Neuronal stem cell (in vitro differentiated cells): ENCODE measurements at regions not wholly inside any gene's neighbourhood (a gene's known extent, or its start where the extent isn't known, plus 50 kb on each side); places are given as distances from the start of the nearest gene placed in this dataset.

Source experiments
- DNase-seq: peaks from one replicate; pipeline ENCODE4 v3.0.0-alpha.2; 2013; ENCODE audit warnings: low spot score
- H2AFZ ChIP-seq: one replicate; pipeline ENCODE4 v1.6.1; 2013; ENCODE audit warnings: mild to moderate bottlenecking, low read length, inconsistent platforms
- H2AK5ac ChIP-seq: 2 replicates; pipeline ENCODE4 v1.6.1; 2013; ENCODE audit warnings: low read depth, mild to moderate bottlenecking, inconsistent platforms, low read length, moderate library complexity, mixed read lengths
- H2BK120ac ChIP-seq: 2 replicates; pipeline ENCODE4 v1.6.1; 2013; ENCODE audit warnings: low read depth, mild to moderate bottlenecking, inconsistent platforms, low read length, moderate library complexity, mixed read lengths
- H2BK12ac ChIP-seq: one replicate; pipeline ENCODE4 v1.6.1; 2013; ENCODE audit warnings: low read length, inconsistent platforms
- H2BK15ac ChIP-seq: 2 replicates; pipeline ENCODE4 v1.6.1; 2013; ENCODE audit warnings: mild to moderate bottlenecking, low read length, inconsistent platforms, mixed read lengths
- H2BK5ac ChIP-seq: one replicate; pipeline ENCODE4 v1.6.1; 2013; ENCODE audit warnings: inconsistent platforms, mild to moderate bottlenecking, low read length, moderate library complexity
- H3K14ac ChIP-seq: one replicate; pipeline ENCODE4 v1.6.1; 2013; ENCODE audit warnings: low read length, inconsistent platforms
- H3K18ac ChIP-seq: 2 replicates; pipeline ENCODE4 v1.6.1; 2013; ENCODE audit warnings: low read length, inconsistent platforms
- H3K23ac ChIP-seq: 2 replicates; pipeline ENCODE4 v1.6.1; 2013; ENCODE audit warnings: low read depth, mild to moderate bottlenecking, mixed read lengths, low read length, inconsistent platforms; ENCODE audit not compliant: poor library complexity
- H3K27ac ChIP-seq: replicated peaks from 3 replicates; pipeline ENCODE4 v1.5.1; 2013; ENCODE audit warnings: low read length, inconsistent platforms
- H3K27me3 ChIP-seq, 3 experiments: 2 replicates each; pipeline ENCODE4 v1.6.1; 2013; ENCODE audit warnings: low read length in 3 of 3, mild to moderate bottlenecking in 2 of 3, inconsistent platforms in 1 of 3, low read depth in 1 of 3, mixed read lengths in 1 of 3, moderate library complexity in 1 of 3; ENCODE audit not compliant: control insufficient read depth in 3 of 3, insufficient read depth in 3 of 3
- H3K36me3 ChIP-seq, 2 donors: replicated peaks in 1 of 2; 2 replicates each; pipeline ENCODE4 v1.6.1; 2013; ENCODE audit warnings: low read length in 2 of 2; ENCODE audit not compliant: control insufficient read depth in 2 of 2, insufficient read depth in 2 of 2
- H3K4ac ChIP-seq: 2 replicates; pipeline ENCODE4 v1.6.1; 2013; ENCODE audit warnings: inconsistent platforms, mild to moderate bottlenecking, low read length, moderate library complexity
- H3K4me1 ChIP-seq, 2 donors: 1 replicate in 1 of 2; 2 replicates in 1 of 2; pipeline ENCODE4 v1.6.1; 2013; ENCODE audit warnings: low read length in 2 of 2, low read depth in 1 of 2; ENCODE audit not compliant: control insufficient read depth in 2 of 2, insufficient read depth in 1 of 2
- H3K4me2 ChIP-seq: one replicate; pipeline ENCODE4 v1.6.1; 2013; ENCODE audit warnings: mild to moderate bottlenecking, low read length, inconsistent platforms; ENCODE audit not compliant: insufficient read depth, poor library complexity, severe bottlenecking
- H3K4me3 ChIP-seq, 2 donors: 2 replicates each; pipeline ENCODE4 v1.5.1; 2013; ENCODE audit warnings: low read length in 2 of 2, mild to moderate bottlenecking in 2 of 2, inconsistent platforms in 1 of 2, moderate library complexity in 1 of 2
- H3K79me1 ChIP-seq: one replicate; pipeline ENCODE4 v1.6.1; 2013; ENCODE audit warnings: low read depth, mild to moderate bottlenecking, inconsistent platforms, low read length, moderate library complexity
- H3K9ac ChIP-seq: one replicate; pipeline ENCODE4 v1.6.1; 2013; ENCODE audit warnings: mild to moderate bottlenecking, low read depth, low read length, inconsistent platforms; ENCODE audit not compliant: poor library complexity
- H3K9me3 ChIP-seq, 2 donors: replicated peaks in 1 of 2; 2 replicates each; pipeline versions ENCODE3 to v1.6.1; 2013; ENCODE audit warnings: low read length in 2 of 2, mild to moderate bottlenecking in 2 of 2, inconsistent platforms in 1 of 2, low read depth in 1 of 2, mixed read lengths in 1 of 2, moderate library complexity in 1 of 2; ENCODE audit not compliant: control insufficient read depth in 2 of 2, insufficient read depth in 1 of 2
- H4K8ac ChIP-seq: one replicate; pipeline ENCODE4 v1.6.1; 2013; ENCODE audit warnings: low read depth, mild to moderate bottlenecking, inconsistent platforms, low read length, moderate library complexity
- H4K91ac ChIP-seq: one replicate; pipeline ENCODE4 v1.6.1; 2013; ENCODE audit warnings: low read length, low read depth, mild to moderate bottlenecking, inconsistent platforms; ENCODE audit not compliant: poor library complexity
- WGBS, 2 donors: extraction: QIAGEN DNeasy Blood & Tissue Kit; methylation state at CpG; one replicate each; pipeline ENCODE4 v1.1.7; 2013; ENCODE audit warnings: missing lambda C conversion rate in 2 of 2, mixed read lengths in 1 of 2; ENCODE audit not compliant: insufficient read length in 2 of 2, insufficient replicate concordance in 1 of 2; ENCODE audit errors: extremely low coverage in 2 of 2; 5-methylcytosine and 5-hydroxymethylcytosine counted together

DNA sequence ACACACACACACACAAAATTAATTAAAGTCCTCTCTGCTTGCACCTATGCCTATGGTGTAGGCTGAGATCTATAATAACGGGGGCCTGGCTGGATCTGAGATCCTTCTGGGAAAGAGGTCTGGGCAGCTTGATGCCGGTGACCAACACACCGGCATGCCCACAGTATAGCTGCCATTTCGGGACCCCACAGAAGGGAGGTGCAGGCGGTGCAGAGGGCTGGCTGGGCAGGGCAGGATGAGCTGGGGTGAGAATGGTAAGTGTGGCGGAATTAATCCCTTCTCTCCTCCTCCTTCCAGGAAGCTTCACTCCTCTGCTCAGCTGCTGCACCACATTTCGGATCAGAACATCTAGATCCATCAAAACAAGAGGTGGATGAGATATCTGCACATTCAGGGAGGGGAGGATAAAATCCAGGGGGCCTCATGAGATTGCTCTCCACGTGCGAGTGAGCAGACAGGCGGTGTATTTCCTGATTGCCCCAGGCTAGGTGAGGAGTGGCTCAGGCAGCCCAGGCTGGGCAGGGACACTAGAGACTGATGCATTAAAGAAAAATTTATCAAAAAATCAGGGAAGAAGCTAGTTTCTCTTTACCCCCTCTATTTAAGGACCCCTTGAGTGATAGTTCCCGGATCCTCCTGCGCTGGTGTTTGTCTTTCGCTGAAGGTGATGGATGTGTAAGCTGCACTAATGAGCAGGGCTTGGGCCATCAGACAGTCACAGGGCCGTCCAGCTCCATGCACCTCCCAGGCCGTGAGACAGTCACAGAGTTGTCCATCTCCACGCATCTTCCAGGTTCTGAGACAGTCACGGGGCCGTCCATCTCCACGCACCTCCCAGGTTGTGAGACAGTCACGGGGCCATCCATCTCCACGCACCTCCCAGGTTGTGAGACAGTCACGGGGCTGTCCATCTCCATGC is 449.9 kb downstream of the PTPRU start:
- no peak overlapping the region for H2AFZ ChIP-seq
- peak overlapping the region; percentile 33 for H3K18ac ChIP-seq
- no peak overlapping the region for H2BK120ac ChIP-seq
- no peak overlapping the region for H3K4me3 ChIP-seq
- no peak overlapping the region for H2BK5ac ChIP-seq
- H3K14ac ChIP-seq, result peak overlapping the region; percentile 25
- H3K4me1 ChIP-seq, result peaks cover 3 to 9% of the 10 kb centered on the region in 2 donors
- H3K79me1 ChIP-seq, result no peaks in the 10 kb centered on the region
- H3K9me3 ChIP-seq, result no peaks in the 10 kb centered on the region
- H3K9ac ChIP-seq, result peak overlapping the region; percentile 22
- H4K8ac ChIP-seq, result no peak overlapping the region
- no peak overlapping the region for H4K91ac ChIP-seq
- H3K27me3 ChIP-seq, result no peaks in the 10 kb centered on the region
- no peak overlapping the region for H2AK5ac ChIP-seq
- H3K36me3 ChIP-seq, result no peaks in the 10 kb centered on the region
- H2BK12ac ChIP-seq, result no peak overlapping the region
- H3K23ac ChIP-seq, result peak overlapping the region; percentile 35
- no peak overlapping the region for H3K27ac ChIP-seq
- no CpG with 5 or more reads among the region's 22 CpGs for WGBS, 2 donors
- H3K4me2 ChIP-seq, result no peak overlapping the region
- no peak overlapping the region for H3K4ac ChIP-seq
- H2BK15ac ChIP-seq, result peak overlapping the region; percentile 22
- DNase-seq, result no peak

DNA sequence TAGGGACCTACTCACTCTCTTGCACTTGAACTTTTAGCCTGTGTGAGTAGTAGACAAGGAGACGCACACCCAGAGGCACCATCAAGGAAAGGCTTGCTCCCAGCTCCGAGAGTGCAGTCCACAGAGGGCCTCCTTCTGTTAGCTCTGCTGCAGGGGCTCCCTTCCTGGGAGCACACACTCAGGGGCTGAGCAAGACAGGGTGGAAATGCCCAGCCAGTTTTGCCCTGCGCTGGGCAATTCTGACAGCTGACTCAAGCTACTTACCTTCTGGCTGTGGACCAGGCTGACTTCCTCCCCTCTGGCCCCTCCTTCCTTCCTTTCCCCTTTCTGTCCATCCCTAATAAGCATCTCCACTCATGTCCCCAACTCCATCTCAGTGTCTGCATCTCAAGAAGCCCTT is 449.1 kb downstream of the PTPRU start:
- no CpG with 5 or more reads among the region's 3 CpGs for WGBS, 2 donors

DNA sequence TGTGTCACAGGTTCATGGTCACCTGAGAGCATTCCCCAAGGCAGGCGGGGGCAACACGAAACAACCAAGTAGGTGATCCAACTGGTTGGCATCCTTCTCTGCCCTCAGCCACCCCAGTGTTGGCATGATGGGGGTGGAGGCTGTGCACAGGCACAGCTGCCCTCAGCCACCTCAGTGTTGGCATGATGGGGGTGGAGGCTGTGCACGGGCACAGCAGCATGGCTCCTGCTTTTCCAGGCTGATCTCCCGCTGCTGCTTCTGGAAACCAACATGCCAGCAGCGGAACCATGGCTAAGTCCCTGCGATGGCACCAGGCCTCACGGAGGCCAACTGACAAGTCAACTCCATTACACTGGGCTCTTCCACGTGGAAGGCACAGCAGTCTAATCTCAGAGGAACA is 447.8 kb downstream of the PTPRU start:
- Histone ChIP-seq H3K9me3 (no peaks in the 10 kb centered on the region), H3K4me1 (peaks cover 3 to 9% of the 10 kb centered on the region in 2 donors), H2AK5ac (peak overlapping the region; percentile 78), H3K23ac (peak overlapping the region; percentile 8), H2AFZ (no peak overlapping the region), H3K4me3 (no peak overlapping the region), H3K4ac (no peak overlapping the region), H3K36me3 (no peaks in the 10 kb centered on the region), H3K9ac (peak overlapping the region; percentile 16), H3K14ac (no peak overlapping the region), H4K91ac (no peak overlapping the region), H3K79me1 (no peaks in the 10 kb centered on the region), H3K18ac (peak overlapping the region; percentile 79), H2BK15ac (peak overlapping the region; percentile 56), H3K27me3 (no peaks in the 10 kb centered on the region), H3K4me2 (no peak overlapping the region), H2BK120ac (no peak overlapping the region), H3K27ac (no peak overlapping the region), H2BK5ac (no peak overlapping the region), H2BK12ac (peak overlapping the region; percentile 65), H4K8ac (no peak overlapping the region)
- no CpG with 5 or more reads among the region's 8 CpGs for WGBS, 2 donors
- DNase-seq, result no peak

More for the DNA sequence above, 449.1 kb downstream of the PTPRU start:
- Histone ChIP-seq H3K36me3 (no peaks in the 10 kb centered on the region), H3K27me3 (no peaks in the 10 kb centered on the region), H2BK12ac (no peak overlapping the region), H3K27ac (no peak overlapping the region), H3K9ac (no peak overlapping the region), H3K4me1 (peaks cover 3 to 9% of the 10 kb centered on the region in 2 donors), H3K23ac (no peak overlapping the region), H3K4me3 (no peak overlapping the region), H2BK120ac (no peak overlapping the region), H4K91ac (no peak overlapping the region), H2AFZ (no peak overlapping the region), H3K9me3 (no peaks in the 10 kb centered on the region), H3K14ac (no peak overlapping the region), H2AK5ac (peak overlapping the region; percentile 2), H3K79me1 (no peaks in the 10 kb centered on the region), H2BK5ac (no peak overlapping the region), H3K4ac (peak overlapping the region; percentile 41), H3K4me2 (no peak overlapping the region), H3K18ac (peak overlapping the region; percentile 40), H2BK15ac (no peak overlapping the region), H4K8ac (no peak overlapping the region)
- no peak for DNase-seq

DNA sequence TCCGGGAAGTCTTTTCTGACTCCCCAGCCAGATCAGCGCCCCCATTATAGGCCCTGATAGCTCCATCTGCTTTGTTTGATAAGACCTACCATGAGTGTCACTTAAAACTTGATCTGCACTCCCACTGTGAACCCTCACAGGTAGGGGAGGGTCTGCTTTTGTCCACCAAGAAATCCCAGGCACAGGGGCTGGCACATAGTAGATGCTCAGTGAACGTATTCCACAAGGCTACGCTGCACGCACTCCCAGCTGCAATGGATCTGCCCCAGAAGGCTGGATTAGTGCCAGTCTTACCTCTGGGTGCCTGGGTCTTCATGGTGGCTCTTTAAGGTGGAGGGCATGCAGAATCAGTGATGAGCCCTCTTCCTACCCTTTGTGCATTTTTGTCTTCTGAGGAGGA is 447.1 kb downstream of the PTPRU start:
- Histone ChIP-seq H2AK5ac (no peak overlapping the region), H3K9ac (no peak overlapping the region), H3K4me3 (no peak overlapping the region), H2BK120ac (no peak overlapping the region), H2BK15ac (no peak overlapping the region), H3K79me1 (no peaks in the 10 kb centered on the region), H3K4ac (no peak overlapping the region), H4K8ac (no peak overlapping the region), H3K4me1 (peaks cover under 1 to 5% of the 10 kb centered on the region in 2 donors), H3K4me2 (no peak overlapping the region), H3K36me3 (no peaks in the 10 kb centered on the region), H2BK12ac (no peak overlapping the region), H2BK5ac (no peak overlapping the region), H3K9me3 (no peaks in the 10 kb centered on the region), H3K27me3 (no peaks in the 10 kb centered on the region), H4K91ac (no peak overlapping the region), H3K23ac (no peak overlapping the region), H3K27ac (no peak overlapping the region), H2AFZ (no peak overlapping the region), H3K18ac (no peak overlapping the region), H3K14ac (no peak overlapping the region)
- WGBS, 2 donors, result no CpG with 5 or more reads among the region's 5 CpGs
- DNase-seq, result no peak
